ENCODE measurements at regions not wholly inside any gene's neighbourhood (a gene's known extent, or its start where the extent isn't known, plus 50 kb on each side); places are given as distances from the start of the nearest gene placed in this dataset.
A peak's percentile ranks its signal among the peaks of the same experiment; 100 is the strongest.

DNA sequence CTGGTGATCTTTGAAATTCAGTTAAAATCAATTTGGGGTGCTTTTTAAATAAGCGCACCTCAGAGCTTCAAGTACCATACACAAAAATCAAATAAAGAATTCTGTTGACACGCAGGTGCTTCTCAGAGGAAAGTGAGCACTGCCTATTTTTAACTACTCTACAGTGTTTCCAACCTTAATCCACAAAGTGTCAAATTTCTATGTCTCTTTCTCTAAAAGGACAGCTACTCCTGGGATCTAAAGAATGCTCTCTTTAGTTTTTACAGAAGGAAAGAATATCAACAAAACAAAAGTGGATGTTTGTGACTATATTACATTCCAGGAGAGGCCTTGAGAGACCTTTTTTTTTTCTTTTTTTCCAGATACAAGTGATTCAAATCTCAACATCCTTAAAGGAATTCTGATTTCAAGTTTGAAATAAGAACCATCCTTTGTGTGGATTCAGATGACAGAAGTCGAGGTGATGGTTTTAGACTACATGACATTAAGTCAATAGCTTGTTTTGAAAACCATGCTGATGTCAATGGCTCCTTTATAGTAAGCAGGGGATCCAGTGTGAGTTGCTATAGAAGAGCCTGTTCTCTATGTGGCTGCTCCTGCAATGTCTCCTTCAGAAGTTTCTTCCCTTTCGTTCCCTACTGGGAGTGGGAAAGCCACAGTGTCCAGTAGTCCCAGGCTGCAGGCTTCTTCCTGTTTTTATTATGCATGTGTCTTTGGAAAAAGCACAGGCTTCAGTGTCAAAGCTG is 67.2 kb upstream of the DEFB112 start:
- Histone ChIP-seq H3K27me3 (no peaks in the 10 kb centered on the region), H3K27ac (peak overlapping the region in 2 of 4 donors; percentile 5 to 48), H3K4me3 (no peak overlapping the region), H3K4me1 (peaks cover 4 to 14% of the 10 kb centered on the region in 2 donors), H3K36me3 (no peaks in the 10 kb centered on the region), H3K9me3 (no peaks in the 10 kb centered on the region)
- TF ChIP-seq, protein P1, sequence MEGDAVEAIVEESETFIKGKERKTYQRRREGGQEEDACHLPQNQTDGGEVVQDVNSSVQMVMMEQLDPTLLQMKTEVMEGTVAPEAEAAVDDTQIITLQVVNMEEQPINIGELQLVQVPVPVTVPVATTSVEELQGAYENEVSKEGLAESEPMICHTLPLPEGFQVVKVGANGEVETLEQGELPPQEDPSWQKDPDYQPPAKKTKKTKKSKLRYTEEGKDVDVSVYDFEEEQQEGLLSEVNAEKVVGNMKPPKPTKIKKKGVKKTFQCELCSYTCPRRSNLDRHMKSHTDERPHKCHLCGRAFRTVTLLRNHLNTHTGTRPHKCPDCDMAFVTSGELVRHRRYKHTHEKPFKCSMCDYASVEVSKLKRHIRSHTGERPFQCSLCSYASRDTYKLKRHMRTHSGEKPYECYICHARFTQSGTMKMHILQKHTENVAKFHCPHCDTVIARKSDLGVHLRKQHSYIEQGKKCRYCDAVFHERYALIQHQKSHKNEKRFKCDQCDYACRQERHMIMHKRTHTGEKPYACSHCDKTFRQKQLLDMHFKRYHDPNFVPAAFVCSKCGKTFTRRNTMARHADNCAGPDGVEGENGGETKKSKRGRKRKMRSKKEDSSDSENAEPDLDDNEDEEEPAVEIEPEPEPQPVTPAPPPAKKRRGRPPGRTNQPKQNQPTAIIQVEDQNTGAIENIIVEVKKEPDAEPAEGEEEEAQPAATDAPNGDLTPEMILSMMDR (IDR thresholded peaks at IDR 0.05 in 4 of 5, conservative IDR thresholded peaks at IDR 0.05 in 1 of 5), result no peak
- TF ChIP-seq POLR2A (IDR thresholded peaks at IDR 0.05), result no peak
- no peak for DNase-seq
- in situ Hi-C loops (cut with MboI; ENCODE audit: low sequenced_read_pairs in 4 of 4) (no loop called here), intact Hi-C loops (cut with DNase I; ENCODE audit: low total_unique reads) (no loop called here)
- peak; percentile 47 to 58 for ATAC-seq

DNA sequence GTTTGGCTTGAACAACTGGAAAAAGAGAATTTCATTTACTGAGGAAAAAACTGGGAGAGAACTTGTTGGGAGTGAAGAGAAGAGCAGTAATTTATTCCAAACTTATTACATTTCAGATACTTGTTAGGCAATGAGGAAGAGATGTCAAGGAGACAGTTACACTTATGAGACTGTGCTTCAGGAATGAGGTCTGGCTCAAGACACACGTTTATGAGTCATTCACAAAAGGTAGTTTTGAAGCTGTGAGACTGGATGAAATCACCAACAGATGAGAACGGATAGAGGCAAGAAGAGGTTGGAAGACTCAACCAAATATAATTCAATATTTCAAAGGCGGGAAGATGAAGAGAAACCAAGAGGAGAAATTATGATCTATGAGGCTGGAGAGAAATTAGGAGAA is 70.6 kb upstream of the DEFB112 start:
- ATAC-seq (no peak), DNase-seq (no peak)
- intact Hi-C loops (cut with DNase I; ENCODE audit: low total_unique reads), result no loop called here
- TF ChIP-seq, protein P1 (IDR thresholded peaks at IDR 0.05 in 4 of 5, conservative IDR thresholded peaks at IDR 0.05 in 1 of 5), result no peak
- TF ChIP-seq POLR2A (IDR thresholded peaks at IDR 0.05), result no peak
- in situ Hi-C loops (cut with MboI; ENCODE audit: low sequenced_read_pairs in 4 of 4), result loop anchor here in 1 of 4 donors (10.0 kb wide), 1 partner anchor 485 kb away; no protein-coding TSS in a partner anchor
- Histone ChIP-seq H3K27ac (no peak overlapping the region), H3K9me3 (no peaks in the 10 kb centered on the region), H3K27me3 (no peaks in the 10 kb centered on the region), H3K4me3 (no peak overlapping the region), H3K36me3 (no peaks in the 10 kb centered on the region), H3K4me1 (peaks cover 0 to 5% of the 10 kb centered on the region in 2 donors)

DNA sequence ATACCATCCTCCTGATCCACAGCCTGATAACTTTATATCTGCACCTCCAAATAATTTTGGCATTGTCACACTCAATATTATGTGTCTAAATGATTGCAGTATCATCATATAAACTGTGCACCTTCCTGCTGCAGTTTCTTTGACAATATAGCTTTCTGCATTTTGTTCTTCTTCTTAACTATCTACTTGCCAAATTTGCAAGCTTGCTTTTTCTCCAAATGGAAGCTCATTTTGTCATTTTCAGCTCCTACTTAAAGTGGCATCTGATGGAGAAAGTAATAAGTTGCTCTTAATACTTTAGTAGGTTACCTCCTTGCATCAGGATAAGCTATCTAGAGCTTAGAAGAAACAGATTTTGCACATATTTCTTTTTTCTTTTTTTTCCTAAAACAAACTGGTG is 74.0 kb upstream of the DEFB112 start:
- in situ Hi-C loops (cut with MboI; ENCODE audit: low sequenced_read_pairs in 4 of 4) (loop anchor here in 1 of 4 donors (10.0 kb wide), 1 partner anchor 481 kb away; no protein-coding TSS in a partner anchor), intact Hi-C loops (cut with DNase I; ENCODE audit: low total_unique reads) (no loop called here)
- H3K27me3 ChIP-seq, result no peaks in the 10 kb centered on the region
- no peak overlapping the region for H3K27ac ChIP-seq
- ATAC-seq (no peak), DNase-seq (no peak)
- H3K9me3 ChIP-seq, result no peaks in the 10 kb centered on the region
- TF ChIP-seq, protein P1 (IDR thresholded peaks at IDR 0.05 in 4 of 5, conservative IDR thresholded peaks at IDR 0.05 in 1 of 5), result no peak
- TF ChIP-seq POLR2A (IDR thresholded peaks at IDR 0.05), result no peak
- H3K36me3 ChIP-seq, result no peaks in the 10 kb centered on the region
- no peaks in the 10 kb centered on the region for H3K4me1 ChIP-seq
- no peak overlapping the region for H3K4me3 ChIP-seq

DNA sequence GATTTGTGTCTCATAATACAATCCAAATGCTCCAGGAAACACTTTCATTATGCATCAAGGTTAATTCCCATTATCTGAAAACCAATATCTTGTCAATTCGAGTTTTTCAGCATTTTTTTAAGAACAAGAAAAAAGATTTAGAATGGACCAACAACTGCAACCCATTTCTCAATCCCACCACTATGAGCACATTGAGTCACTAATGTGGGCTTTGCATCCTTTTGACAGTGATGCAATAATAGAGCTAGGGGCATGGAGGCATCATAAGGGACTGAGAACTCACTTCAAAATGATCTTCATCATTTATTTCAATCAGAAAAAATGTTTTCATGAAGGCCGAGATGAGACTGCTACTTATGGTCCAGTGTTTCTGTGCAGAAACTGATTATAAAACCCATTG is 74.8 kb upstream of the DEFB112 start:
- H3K27me3 ChIP-seq, result no peaks in the 10 kb centered on the region
- H3K4me3 ChIP-seq, result no peak overlapping the region
- TF ChIP-seq POLR2A (IDR thresholded peaks at IDR 0.05), result no peak
- TF ChIP-seq, protein P1 (IDR thresholded peaks at IDR 0.05 in 4 of 5, conservative IDR thresholded peaks at IDR 0.05 in 1 of 5), result no peak
- no peak overlapping the region for H3K27ac ChIP-seq
- no peaks in the 10 kb centered on the region for H3K36me3 ChIP-seq
- no peak for DNase-seq
- ATAC-seq, result no peak
- no peaks in the 10 kb centered on the region for H3K9me3 ChIP-seq
- intact Hi-C loops (cut with DNase I; ENCODE audit: low total_unique reads) (no loop called here), in situ Hi-C loops (cut with MboI; ENCODE audit: low sequenced_read_pairs in 4 of 4) (loop anchor here in 1 of 4 donors (10.0 kb wide), 1 partner anchor 480 kb away; no protein-coding TSS in a partner anchor)
- H3K4me1 ChIP-seq, result no peaks in the 10 kb centered on the region
